A172 (cell line): ENCODE measurements at regions not wholly inside any gene's neighbourhood (a gene's known extent, or its start where the extent isn't known, plus 50 kb on each side); places are given as distances from the start of the nearest gene placed in this dataset.
"Not testable (repeated sequence)": the region's sequence is repeated elsewhere in the genome, so short reads cannot be mapped to it uniquely, and the experiment has no call there.

Source experiments
- DNase-seq: peaks from one replicate; pipeline ENCODE4 v3.0.0-alpha.2; 2015; ENCODE audit warnings: low spot score

- DNase-seq: no peak
Measured at GRCh38 chrY:16715278-16715677, 1164.7 kb downstream of the CDY2B start.

- no peak for DNase-seq
Measured at GRCh38 chrY:16673102-16673787, 1206.8 kb downstream of the CDY2B start.

GRCh38 chrY:16668402-16668801 lies 1211.6 kb downstream of the CDY2B start:
- peak; percentile 32 for DNase-seq

DNA sequence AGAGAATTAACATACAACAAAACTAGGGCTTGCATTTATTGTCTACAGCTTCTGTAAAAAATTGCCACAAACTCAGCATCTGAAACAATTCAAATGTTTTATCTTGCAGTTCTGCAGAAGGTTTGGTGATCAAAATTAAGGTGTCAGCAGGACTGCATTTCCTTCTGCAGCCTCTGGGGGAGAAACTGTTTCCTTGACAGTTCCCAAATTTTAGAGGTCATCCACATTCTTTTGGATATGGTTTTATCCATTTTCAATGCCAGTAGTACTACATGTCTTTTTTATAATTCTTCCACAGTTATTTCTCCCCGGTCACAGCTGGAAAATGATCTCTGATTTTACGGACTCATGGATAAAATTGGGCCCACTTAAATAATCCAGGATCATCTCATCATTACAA lies 1217.3 kb downstream of the CDY2B start:
- no peak for DNase-seq

- DNase-seq: no peak
Measured at GRCh38 chrY:16659340-16659739, 1220.7 kb downstream of the CDY2B start.

DNA sequence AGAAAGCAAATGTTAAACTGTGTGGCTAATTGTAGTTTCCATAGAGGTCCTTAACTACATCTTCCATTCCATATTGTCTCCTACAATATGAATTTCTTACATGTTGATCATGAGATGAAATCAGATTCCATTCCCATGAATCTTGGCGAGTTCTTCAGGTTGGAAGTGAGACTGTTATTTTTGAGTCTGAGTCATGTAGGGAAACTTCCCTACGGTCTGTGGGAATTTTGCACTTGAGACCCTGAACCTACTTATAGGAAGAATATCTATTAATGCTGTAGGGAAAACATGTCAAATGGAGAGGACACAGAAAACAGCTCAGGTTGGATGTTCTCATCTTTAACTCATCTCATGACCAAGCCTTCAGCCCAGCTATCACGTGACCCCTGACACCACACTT lies 1226.0 kb downstream of the CDY2B start:
- peak; percentile 59 for DNase-seq

GRCh38 chrY:16645991-16646390 lies 1234.0 kb downstream of the CDY2B start:
- DNase-seq: no peak

DNA sequence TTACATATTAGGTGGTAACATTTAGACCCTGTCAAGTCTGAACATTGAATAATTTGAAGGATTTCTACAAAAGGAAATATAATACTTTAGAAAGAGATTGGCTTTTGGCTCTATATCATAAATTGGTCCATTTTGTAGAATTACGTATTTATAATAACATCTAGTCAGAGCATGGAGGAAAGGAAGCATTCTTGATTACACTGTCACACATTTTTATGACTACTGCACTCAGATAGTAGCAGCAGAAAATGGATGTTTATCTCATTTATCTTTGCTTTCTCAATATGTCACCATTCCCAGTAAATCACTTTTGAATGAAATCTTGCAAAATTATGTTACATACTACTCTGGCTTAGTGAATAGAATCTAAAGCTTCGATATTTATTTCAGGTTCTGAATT lies 1234.6 kb downstream of the CDY2B start:
- no peak for DNase-seq

DNA sequence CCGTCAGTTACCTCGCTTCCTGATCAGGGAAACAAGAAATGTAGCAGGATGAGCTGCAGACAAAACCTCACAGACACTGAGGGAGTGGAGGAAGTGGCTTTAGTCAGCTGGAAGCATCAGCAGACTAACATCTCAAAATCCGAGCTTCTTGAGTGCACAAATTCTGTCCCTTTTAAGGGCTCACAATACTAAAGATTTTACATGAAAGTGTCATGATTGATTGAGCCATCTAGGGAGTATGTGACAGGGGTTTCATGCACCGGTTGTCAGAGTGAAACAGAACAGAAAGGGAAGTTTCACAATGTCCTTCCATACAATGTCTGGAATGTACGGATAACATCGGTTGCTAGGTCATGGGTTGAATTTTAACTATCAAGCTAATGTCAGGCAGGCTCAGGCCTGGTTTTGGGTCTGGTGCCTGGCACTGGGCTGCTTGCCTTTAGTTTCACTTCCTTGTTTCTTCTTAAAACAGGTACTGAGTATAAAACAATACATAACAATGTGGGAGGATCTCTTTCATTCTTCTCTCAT lies 1235.7 kb downstream of the CDY2B start:
- DNase-seq: no peak

DNA sequence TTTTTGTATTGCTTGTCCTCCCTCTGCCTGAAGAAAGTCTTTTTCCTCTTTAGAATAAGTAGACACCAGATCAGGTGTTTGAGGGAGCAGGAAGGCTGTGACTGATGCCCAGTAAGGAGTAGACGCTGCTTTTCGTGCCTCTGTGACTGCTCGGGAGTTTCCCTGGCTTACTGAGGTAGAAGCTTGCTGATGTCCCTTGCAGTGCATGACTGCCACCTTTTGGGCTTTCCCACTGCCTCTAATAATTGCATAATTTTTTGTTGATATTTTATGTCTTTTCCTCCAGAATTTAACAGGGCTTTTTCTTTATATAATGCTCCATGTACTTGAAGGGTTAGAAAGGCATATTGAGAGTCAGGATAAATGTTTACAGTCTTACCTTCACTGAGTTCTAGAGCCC lies 1240.2 kb downstream of the CDY2B start:
- DNase-seq: peak; percentile 56

GRCh38 chrY:16638743-16639142 lies 1241.3 kb downstream of the CDY2B start:
- not testable (repeated sequence) for DNase-seq

DNA sequence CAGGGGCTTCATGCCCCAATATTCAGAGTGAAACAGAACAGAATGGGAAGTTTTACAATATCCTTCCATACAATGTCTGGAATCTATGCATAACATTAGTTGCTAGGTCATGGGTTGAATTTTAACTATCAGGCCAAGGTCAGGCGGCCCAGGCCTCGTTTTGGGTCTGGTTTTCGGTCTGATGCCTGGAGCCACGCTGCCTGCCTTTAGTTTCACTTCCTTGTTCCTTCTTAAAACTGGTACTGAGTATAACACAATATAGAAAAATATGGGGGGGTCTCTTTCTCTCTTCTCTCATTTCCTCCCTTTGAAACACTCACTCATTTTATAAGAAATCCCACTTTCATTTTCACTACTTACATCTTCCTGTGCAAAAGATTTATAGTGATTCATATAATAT lies 1243.8 kb downstream of the CDY2B start:
- no peak for DNase-seq

- peak; percentile 3 for DNase-seq
Measured at GRCh38 chrY:16629146-16629545, 1250.9 kb downstream of the CDY2B start.

DNA sequence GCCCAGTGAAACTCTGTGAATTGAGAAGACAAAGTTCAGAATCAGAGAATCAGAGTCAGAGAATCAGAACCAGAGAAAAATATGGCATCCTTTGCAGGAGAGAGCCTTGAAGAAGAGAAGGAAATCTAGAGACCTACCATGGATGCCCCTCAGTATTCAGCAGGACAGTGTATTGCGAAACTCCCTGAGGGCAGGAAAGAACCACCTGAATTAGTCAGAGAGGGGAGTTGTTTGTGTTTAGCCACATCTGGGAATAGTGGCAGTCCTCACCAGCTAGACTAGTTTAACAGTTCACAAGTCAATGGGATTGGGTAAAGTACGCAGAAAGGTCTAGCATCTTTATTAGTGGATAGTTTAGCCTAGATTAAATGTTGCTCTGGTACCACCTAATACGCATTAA lies 1252.9 kb downstream of the CDY2B start:
- DNase-seq: no peak

DNA sequence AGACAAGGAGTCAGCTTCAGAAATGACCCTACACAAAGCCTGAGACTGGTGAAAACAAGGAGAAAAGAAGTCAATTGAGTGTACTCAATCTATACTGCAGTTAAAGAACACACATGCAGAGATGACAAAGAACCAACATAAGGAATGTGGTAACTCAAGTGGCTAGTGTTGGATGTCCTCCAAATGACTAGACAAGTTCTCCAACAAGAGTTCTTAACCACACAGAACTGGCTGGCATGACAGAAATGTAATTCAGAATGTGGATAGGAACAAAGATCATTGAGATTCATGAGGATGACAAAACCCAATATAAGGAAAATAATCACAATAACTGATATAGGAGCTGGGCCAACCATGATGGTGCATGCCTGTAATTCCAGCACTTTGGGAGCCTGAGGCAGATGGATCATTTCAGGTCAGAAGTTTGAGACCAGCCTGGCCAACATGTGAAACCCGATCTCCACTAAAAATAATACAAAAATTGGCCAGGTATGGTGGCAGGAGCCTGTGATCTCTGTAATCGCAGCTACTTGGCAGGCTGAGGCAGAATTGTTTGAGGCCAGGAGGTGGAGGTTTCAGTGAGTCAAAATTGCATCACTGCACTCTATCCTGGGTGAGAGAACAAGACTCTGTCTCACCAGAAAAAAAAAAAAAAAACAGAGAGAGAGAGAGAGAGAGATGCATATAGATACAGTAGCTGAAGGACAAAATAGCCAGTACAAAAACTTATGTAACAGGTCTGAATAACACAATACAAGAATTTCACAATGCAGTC lies 1263.6 kb downstream of the CDY2B start:
- DNase-seq: peak; percentile 53

DNA sequence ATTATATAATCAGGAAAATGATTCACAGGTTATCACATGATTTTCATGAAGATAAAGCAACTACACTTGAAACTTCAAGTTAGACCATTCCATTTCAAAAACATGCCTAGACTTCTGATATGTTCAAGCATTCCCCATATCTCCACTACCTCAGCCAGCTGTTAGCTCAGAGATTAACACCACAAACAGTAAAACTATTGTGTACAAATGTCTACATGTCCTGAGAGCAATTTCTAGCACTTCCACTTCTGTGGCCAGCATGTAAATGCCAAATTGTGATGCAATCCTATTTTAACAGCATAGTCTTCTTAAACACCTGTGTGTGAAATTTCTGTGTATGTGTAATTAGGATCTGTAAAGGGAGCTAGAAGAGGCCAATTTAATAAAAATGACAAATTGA lies 1271.3 kb downstream of the CDY2B start:
- DNase-seq: no peak

DNA sequence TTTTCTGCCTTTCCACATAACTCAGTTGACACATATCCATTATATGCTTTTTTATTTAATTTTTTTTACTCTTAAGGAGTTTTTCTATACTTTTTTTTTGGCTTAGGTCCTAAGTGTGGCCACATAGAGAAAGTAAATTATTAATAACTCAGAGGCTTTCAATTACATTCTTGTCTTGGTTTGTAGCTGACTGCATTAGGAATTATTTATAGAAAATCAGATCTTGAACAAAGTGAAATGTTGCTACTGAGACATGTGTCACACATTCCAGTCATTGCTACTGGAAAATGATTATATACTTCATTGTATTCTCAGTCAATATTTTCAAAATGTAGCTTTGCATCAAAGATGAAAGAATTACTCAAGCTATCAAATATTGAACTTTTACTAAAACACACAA lies 1277.9 kb downstream of the CDY2B start:
- no peak for DNase-seq

DNA sequence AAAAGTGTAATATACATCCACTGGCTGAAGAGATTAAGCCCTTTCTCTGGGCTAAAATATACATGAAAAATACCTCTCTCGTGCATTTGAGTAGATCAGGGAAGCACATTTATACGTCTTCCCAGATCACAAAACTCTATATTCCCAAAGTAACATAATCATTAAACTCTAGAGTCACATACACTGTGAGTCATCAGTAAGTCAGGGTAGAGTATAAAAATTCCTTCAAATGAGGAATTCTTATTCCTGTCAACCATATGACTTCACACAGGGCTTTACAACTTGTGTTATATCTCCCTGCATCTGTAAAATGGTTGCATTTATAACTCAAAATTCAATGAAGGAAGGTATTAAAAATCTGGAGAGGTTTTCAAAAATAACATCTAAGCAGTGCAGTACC lies 1278.4 kb downstream of the CDY2B start:
- peak; percentile 11 for DNase-seq

DNA sequence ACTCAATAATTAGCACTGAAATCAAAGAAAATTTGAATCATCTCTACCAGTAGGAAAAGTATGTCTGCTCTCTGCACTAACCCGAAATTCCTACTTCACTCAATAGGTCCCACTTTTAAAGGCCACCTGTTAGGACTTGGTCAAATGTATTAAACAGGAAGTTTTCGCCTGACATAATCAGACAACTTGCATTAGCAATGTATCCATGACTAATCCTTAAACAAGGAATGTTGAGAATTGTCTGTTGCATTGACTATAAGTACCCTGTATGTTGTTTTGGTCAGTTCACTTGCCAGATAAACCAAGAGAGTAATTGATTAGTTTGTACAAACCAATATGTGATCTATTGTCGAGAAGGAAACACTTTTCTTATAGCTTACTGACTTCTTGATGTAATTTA lies 1308.0 kb downstream of the CDY2B start:
- DNase-seq: no peak

GRCh38 chrY:16562491-16562890 lies 1317.5 kb downstream of the CDY2B start:
- DNase-seq: peak; percentile 36

DNA sequence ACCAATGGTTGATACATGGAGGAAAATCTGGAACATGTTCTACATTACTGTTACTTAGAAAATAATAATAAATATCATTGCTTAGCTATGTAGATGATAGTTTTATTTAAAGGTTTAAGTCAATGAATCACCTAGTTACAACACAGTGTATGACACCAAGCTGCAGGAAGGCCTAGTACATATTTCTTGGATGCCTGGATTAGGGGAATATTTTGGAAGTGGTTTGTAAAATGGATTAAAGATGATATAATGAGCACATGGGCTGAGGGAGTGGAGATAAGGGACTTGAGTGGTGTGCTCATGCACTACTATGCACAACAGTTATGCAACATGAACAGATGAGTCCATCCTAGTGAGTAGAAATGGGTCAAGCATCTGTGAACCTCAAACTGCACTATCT lies 1358.0 kb downstream of the CDY2B start:
- no peak for DNase-seq

DNA sequence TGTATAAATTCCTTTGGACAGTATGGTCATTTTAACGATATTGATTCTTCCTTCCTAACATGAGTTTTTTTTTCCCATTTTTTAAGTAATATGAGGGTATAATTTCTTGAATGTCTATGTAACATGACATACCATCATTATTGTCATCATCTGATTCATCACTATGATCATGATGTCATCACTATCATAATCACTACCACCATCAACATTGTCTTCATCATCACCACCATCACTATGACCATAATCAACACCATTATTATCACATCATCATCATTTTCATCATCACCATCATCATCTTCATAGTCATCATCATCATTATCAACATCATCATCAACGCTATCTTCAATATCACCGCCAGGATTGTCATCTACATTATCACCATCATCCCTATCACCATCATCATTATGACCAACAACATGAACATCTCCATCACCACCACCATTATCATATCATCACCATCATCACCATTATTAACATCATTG lies 1377.2 kb downstream of the CDY2B start:
- DNase-seq: no peak

DNA sequence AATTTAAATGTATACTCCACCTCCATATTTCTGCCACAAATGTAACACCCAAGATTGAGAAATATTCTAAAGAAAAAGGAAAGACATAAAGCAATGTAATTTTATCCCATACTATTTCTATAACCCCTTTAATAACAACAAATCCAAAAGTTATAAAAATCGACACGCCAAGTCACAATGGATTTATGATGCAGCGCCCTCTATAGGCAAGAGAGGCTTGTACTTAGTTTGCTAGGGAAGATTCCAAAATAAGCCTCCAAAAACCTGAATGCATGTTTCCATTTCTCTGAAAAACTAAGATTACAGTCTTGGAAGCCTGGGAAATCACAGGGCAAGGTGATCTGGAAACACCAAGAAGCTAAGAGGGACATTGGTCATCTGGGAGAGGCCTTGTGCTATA lies 1389.3 kb downstream of the CDY2B start:
- DNase-seq: no peak
